ENCODE measurements at regions not wholly inside any gene's neighbourhood (a gene's known extent, or its start where the extent isn't known, plus 50 kb on each side); places are given as distances from the start of the nearest gene placed in this dataset.

DNA sequence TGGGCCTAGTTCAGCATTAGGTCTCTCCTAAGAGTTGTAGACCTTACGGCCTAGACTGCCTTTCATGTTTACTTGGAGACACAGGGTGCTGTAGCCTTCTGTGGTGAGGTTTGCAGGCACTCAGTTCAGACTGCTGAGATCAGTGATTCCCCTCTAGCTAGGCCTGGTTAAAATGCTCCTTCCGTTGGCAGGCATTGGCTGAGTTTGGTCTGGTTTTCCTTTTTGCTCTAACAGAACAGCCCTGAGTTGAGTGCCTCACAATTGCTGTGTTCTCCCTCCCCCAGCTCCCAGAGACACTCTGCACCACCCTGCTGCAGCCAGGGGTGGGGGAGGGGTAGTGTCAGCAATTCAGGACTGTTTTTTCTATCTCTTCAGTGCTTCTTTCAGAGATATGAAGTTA, 178.9 kb upstream of the DYRK2 start:
- TF ChIP-seq, protein P1, sequence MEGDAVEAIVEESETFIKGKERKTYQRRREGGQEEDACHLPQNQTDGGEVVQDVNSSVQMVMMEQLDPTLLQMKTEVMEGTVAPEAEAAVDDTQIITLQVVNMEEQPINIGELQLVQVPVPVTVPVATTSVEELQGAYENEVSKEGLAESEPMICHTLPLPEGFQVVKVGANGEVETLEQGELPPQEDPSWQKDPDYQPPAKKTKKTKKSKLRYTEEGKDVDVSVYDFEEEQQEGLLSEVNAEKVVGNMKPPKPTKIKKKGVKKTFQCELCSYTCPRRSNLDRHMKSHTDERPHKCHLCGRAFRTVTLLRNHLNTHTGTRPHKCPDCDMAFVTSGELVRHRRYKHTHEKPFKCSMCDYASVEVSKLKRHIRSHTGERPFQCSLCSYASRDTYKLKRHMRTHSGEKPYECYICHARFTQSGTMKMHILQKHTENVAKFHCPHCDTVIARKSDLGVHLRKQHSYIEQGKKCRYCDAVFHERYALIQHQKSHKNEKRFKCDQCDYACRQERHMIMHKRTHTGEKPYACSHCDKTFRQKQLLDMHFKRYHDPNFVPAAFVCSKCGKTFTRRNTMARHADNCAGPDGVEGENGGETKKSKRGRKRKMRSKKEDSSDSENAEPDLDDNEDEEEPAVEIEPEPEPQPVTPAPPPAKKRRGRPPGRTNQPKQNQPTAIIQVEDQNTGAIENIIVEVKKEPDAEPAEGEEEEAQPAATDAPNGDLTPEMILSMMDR (IDR thresholded peaks at IDR 0.05), result no peak
- no peak for TF ChIP-seq EZH2 (IDR thresholded peaks at IDR 0.05)
